ENCODE measurements at regions not wholly inside any gene's neighbourhood (a gene's known extent, or its start where the extent isn't known, plus 50 kb on each side); places are given as distances from the start of the nearest gene placed in this dataset.

DNA sequence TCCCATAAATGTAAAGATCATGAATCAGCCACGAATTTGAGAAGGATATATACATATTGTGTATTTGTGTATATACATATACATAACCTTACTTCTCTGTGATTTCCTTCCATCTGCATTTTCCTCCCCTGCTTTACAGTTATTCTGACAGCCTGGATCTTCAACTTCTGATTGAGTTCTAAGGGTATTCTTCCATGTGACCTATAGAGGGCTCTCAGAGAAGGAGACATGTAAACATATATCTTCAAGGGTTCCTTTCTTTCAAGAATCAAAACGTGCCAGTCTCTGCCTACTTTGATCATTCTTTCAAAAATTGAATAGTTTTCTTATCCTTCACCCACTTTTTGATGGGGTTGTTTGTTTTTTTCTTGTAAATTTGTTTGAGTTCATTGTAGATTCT is 453.7 kb upstream of the POT1 start:
- TF ChIP-seq POLR2A (IDR thresholded peaks at IDR 0.05), result no peak
- TF ChIP-seq, protein P1, sequence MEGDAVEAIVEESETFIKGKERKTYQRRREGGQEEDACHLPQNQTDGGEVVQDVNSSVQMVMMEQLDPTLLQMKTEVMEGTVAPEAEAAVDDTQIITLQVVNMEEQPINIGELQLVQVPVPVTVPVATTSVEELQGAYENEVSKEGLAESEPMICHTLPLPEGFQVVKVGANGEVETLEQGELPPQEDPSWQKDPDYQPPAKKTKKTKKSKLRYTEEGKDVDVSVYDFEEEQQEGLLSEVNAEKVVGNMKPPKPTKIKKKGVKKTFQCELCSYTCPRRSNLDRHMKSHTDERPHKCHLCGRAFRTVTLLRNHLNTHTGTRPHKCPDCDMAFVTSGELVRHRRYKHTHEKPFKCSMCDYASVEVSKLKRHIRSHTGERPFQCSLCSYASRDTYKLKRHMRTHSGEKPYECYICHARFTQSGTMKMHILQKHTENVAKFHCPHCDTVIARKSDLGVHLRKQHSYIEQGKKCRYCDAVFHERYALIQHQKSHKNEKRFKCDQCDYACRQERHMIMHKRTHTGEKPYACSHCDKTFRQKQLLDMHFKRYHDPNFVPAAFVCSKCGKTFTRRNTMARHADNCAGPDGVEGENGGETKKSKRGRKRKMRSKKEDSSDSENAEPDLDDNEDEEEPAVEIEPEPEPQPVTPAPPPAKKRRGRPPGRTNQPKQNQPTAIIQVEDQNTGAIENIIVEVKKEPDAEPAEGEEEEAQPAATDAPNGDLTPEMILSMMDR (IDR thresholded peaks at IDR 0.05), result no peak
- Histone ChIP-seq H3K4me3 (no peak overlapping the region), H3K27me3 (no peaks in the 10 kb centered on the region), H3K27ac (no peak overlapping the region), H3K36me3 (ENCODE audit: low read depth, missing control alignments) (no peaks in the 10 kb centered on the region), H3K9me3 (no peaks in the 10 kb centered on the region), H3K4me1 (no peaks in the 10 kb centered on the region)
- no peak for DNase-seq
- 23 to 43% methylated on average over 2 of the region's 2 CpGs for WGBS, 2 donors
- intact Hi-C loops (cut with DNase I; ENCODE audit: low total_unique reads), result no loop called here

DNA sequence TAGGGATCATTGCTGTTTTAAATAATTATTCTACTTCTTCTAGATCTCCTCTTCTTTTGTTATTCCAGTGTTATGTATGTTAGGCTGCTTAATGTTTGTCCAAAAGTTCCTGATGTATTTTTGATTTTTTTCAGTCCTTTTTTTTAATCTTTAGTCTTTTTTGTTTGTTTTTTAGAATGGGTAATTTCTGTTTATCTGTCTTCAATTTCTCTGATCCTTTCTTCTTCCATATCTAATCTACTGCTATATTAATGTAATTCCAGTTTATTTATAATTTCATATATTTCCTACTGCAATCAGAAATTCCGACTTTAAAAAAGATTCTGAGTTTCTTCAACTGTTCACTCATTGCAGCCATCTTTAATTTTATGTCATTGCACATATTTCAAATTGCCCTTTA is 452.8 kb upstream of the POT1 start:
- intact Hi-C loops (cut with DNase I; ENCODE audit: low total_unique reads), result no loop called here
- 86 to 92% methylated on average over 1 of the region's 1 CpG for WGBS, 2 donors
- TF ChIP-seq, protein P1 (IDR thresholded peaks at IDR 0.05), result no peak
- TF ChIP-seq POLR2A (IDR thresholded peaks at IDR 0.05), result no peak
- H3K9me3 ChIP-seq, result no peaks in the 10 kb centered on the region
- DNase-seq, result no peak
- no peak overlapping the region for H3K27ac ChIP-seq
- H3K4me1 ChIP-seq, result no peaks in the 10 kb centered on the region
- H3K36me3 ChIP-seq (ENCODE audit: low read depth, missing control alignments), result no peaks in the 10 kb centered on the region
- no peaks in the 10 kb centered on the region for H3K27me3 ChIP-seq
- H3K4me3 ChIP-seq, result no peak overlapping the region

DNA sequence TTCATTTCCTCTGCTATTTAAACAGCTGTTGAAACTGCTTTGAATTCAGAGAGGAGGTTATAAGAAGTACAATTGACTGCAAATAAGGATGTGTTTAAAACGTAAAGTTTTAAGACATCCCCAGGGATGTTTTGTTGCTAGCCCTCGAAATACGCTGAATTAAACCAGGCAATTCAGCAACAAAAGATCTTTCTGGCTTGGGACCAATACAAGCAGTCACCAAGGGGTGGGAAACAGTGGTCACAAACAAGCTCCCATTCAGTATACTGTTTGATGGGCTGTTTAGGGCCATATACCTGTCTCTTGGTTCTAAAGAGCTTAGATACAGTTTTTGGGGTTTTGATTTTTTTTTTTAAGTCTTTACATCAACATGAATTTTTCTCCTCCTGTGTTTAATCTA is 446.3 kb upstream of the POT1 start:
- Histone ChIP-seq H3K27me3 (no peaks in the 10 kb centered on the region), H3K36me3 (ENCODE audit: low read depth, missing control alignments) (no peaks in the 10 kb centered on the region), H3K9me3 (no peaks in the 10 kb centered on the region), H3K27ac (no peak overlapping the region), H3K4me3 (no peak overlapping the region), H3K4me1 (no peaks in the 10 kb centered on the region)
- TF ChIP-seq, protein P1 (IDR thresholded peaks at IDR 0.05), result no peak
- TF ChIP-seq POLR2A (IDR thresholded peaks at IDR 0.05), result no peak
- DNase-seq, result no peak
- WGBS, 2 donors, result 57 to 72% methylated on average over 3 of the region's 3 CpGs
- intact Hi-C loops (cut with DNase I; ENCODE audit: low total_unique reads), result no loop called here

DNA sequence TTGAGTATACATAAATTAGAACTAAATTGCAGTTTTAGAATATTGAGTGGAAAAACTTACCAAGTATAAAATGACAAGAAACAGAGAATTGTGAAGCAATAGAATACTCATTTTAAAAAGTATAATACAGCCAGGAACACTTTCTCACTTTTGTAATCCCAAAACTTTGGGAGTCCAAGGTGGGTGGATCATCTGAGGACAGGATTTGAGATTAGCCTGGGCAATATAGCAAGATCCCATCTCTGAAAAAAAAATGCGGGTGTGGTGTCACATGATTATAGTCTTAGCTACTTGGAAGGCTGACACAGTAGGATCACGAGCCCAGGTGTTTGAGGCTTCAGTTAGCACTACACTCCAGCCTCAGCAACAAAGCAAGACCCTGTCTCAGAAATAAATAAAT is 440.9 kb upstream of the POT1 start:
- intact Hi-C loops (cut with DNase I; ENCODE audit: low total_unique reads), result no loop called here
- WGBS, 2 donors, result 69 to 82% methylated on average over 2 of the region's 2 CpGs
- H3K27ac ChIP-seq, result no peak overlapping the region
- H3K4me1 ChIP-seq, result no peaks in the 10 kb centered on the region
- H3K36me3 ChIP-seq (ENCODE audit: low read depth, missing control alignments), result no peaks in the 10 kb centered on the region
- TF ChIP-seq, protein P1 (IDR thresholded peaks at IDR 0.05), result no peak
- no peak for TF ChIP-seq POLR2A (IDR thresholded peaks at IDR 0.05)
- no peak overlapping the region for H3K4me3 ChIP-seq
- no peak for DNase-seq
- no peaks in the 10 kb centered on the region for H3K9me3 ChIP-seq
- no peaks in the 10 kb centered on the region for H3K27me3 ChIP-seq

DNA sequence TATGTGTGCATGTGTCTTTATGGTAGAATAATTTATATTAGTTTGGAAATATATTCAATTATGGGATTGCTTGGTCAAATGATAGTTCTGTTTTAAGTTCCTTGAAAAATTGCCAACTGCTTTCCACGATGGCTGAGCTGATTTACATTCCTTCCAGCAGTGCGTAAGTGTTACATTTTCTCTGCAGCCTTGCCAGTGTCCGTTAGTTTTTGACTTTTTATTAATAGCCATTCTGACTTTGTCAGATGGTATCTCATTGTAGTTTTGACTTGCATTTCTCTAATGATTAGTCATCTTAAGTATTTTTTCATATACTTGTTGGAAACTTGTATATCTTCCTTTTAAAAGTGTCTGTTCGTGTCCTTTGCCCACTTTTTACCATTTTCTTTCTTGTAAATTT is 434.2 kb upstream of the POT1 start:
- DNase-seq, result no peak

More for the DNA sequence above, 434.2 kb upstream of the POT1 start:
- intact Hi-C loops (cut with DNase I; ENCODE audit: low total_unique reads), result no loop called here
- Histone ChIP-seq H3K4me3 (no peak overlapping the region), H3K27me3 (no peaks in the 10 kb centered on the region), H3K9me3 (no peaks in the 10 kb centered on the region), H3K27ac (no peak overlapping the region), H3K36me3 (ENCODE audit: low read depth, missing control alignments) (no peaks in the 10 kb centered on the region), H3K4me1 (no peaks in the 10 kb centered on the region)
- TF ChIP-seq, protein P1 (IDR thresholded peaks at IDR 0.05), result no peak
- no peak for TF ChIP-seq POLR2A (IDR thresholded peaks at IDR 0.05)
- 60 to 68% methylated on average over 4 of the region's 4 CpGs for WGBS, 2 donors

Measured in testis (tissue), 2 donors.